ENCODE measurements at regions not wholly inside any gene's neighbourhood (a gene's known extent, or its start where the extent isn't known, plus 50 kb on each side); places are given as distances from the start of the nearest gene placed in this dataset.

DNA sequence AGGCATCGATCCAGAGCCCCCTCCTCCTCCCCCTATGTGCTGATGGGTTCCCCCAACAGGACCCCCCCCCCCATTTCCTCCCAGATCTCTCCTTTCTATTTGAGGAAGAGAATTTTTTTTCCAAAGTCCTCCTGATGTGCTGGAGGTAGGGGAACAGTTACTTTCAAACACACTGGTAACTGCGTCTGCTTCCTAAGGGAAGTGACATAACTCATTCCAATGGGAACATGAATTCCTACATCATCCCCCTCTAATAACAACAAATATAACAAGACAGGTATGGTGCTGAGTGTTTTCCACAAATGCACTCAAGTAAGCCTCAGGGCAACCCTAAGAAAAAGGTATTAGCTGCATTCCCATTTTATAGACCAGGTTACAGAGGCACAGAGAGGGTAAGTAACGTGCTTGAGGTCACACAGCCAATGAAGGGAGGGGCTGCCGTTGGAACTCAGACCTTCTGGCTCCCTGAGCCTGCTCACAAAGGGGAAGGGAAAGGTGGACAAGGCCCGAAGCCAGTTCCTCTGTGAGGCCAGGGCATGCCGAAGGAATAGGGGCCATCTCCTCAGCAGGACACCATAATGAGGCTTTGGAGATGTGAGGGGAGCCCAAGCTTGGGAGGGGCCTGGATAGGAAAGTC, 121.1 kb upstream of the NCOR2 start:
- DNase-seq (no peak), ATAC-seq (ENCODE audit: low FRiP score in 2 of 2) (no peak)
- H3K27me3 ChIP-seq: no peaks in the 10 kb centered on the region
- no peak overlapping the region for H3K4me3 ChIP-seq
- 30 to 54% methylated on average over 6 of the region's 6 CpGs for WGBS, 2 donors
- TF ChIP-seq POLR2AphosphoS5 (IDR thresholded peaks at IDR 0.05): no peak
- no peak for TF ChIP-seq CTCF (IDR thresholded peaks at IDR 0.05)
- no peak for TF ChIP-seq EP300 (IDR thresholded peaks at IDR 0.05)
- no peak for TF ChIP-seq POLR2A (IDR thresholded peaks at IDR 0.05)
- peak overlapping the region; percentile 42 to 81 (median 72) for H3K27ac ChIP-seq
- H3K9me3 ChIP-seq: peaks cover 0 to 7% (median 5%) of the 10 kb centered on the region in 4 donors
- H3K4me1 ChIP-seq: peaks cover 37 to 47% (median 40%) of the 10 kb centered on the region in 4 donors
- no peaks in the 10 kb centered on the region for H3K36me3 ChIP-seq

DNA sequence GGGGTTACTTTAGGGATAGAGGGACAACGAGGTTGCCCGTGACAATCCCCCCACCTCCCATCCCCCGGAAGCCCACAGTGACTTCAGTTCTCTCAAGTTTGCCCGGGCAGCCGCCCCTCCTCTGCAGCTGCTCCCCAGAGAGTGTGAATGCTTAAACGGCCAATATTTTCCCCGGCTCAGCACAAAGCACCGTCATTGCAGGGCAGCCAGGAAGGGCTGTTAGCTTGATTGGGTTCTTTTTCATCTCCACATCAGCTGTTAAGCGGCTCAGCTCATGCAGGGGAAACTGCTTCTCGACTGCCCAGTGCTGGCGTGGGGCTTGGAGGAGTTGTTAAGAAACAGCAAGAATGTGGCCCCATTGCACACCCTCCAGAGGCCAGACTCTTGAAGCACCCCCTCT, 120.5 kb upstream of the NCOR2 start:
- H3K27ac ChIP-seq: peak overlapping the region; percentile 42 to 81 (median 72)
- H3K36me3 ChIP-seq: no peaks in the 10 kb centered on the region
- peaks cover 0 to 7% (median 5%) of the 10 kb centered on the region in 4 donors for H3K9me3 ChIP-seq
- no peak for TF ChIP-seq POLR2AphosphoS5 (IDR thresholded peaks at IDR 0.05)
- TF ChIP-seq POLR2A (IDR thresholded peaks at IDR 0.05): no peak
- TF ChIP-seq CTCF (IDR thresholded peaks at IDR 0.05): no peak
- no peak for TF ChIP-seq EP300 (IDR thresholded peaks at IDR 0.05)
- H3K27me3 ChIP-seq: no peaks in the 10 kb centered on the region
- H3K4me1 ChIP-seq: peaks cover 43 to 52% (median 46%) of the 10 kb centered on the region in 4 donors
- 0 to 7% methylated on average over 7 to 11 of the region's 11 CpGs for WGBS, 2 donors
- H3K4me3 ChIP-seq: no peak overlapping the region
- ATAC-seq (ENCODE audit: low FRiP score in 2 of 2) (peak in 1 of 2 donors; percentile 32), DNase-seq (no peak)

GRCh38 chr12:124687174-124687902, 119.9 kb upstream of the NCOR2 start:
- Histone ChIP-seq H3K4me3 (no peak overlapping the region), H3K36me3 (no peaks in the 10 kb centered on the region), H3K27ac (peak overlapping the region; percentile 42 to 81 (median 72)), H3K4me1 (peaks cover 46 to 55% (median 51%) of the 10 kb centered on the region in 4 donors), H3K9me3 (peaks cover 0 to 4% (median 2%) of the 10 kb centered on the region in 4 donors), H3K27me3 (no peaks in the 10 kb centered on the region)
- no peak for TF ChIP-seq POLR2AphosphoS5 (IDR thresholded peaks at IDR 0.05)
- WGBS, 2 donors: 70 to 71% methylated on average over 9 of the region's 9 CpGs
- no peak for ATAC-seq (ENCODE audit: low FRiP score in 2 of 2)
- no peak for DNase-seq

DNA sequence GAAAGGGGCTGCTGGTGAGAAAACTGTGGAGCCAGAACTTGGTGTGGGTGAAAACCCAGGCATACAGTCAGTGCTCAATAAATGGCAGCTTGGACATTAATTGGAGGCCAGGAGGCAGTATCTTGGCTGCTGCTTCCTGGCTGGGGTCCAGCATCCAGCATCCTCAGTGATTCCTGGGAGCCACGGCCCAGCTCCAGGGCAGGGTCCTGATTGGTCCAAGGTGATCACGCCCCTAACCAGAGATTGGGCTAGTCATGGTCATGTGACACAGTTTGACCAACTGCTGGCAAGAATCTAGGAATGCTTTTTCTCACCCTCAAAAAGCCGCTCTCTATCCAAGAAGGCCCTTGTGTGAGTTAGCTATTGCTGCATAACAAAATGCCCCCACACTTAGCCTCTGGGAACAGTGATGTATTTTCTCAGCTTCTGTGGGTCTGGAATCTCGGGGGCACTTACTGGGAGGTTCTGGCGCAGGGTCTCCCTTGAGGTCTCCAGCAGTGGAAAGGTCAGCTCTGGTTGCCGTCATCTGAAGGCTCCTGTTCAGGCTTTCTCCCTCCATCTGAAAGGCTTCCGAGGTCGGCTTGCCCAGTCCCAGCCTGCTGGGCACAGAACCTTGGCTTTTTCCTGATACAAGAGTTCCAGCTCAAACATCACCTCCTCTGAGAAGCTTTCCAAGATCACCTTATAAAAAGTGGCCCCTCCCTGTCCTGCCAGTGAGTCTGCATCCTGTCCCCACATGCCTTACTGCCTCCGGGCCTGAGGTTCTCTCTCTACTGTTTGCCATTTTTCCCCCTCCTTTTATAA, 119.2 kb upstream of the NCOR2 start:
- TF ChIP-seq POLR2A (IDR thresholded peaks at IDR 0.05): no peak
- DNase-seq: no peak
- peaks cover 53 to 62% (median 59%) of the 10 kb centered on the region in 4 donors for H3K4me1 ChIP-seq
- H3K36me3 ChIP-seq: no peaks in the 10 kb centered on the region
- ATAC-seq (ENCODE audit: low FRiP score in 2 of 2): no peak
- peak overlapping the region in 3 of 4 donors; percentile 51 to 91 (median 76) for H3K27ac ChIP-seq
- WGBS, 2 donors: 80 to 89% methylated on average over 6 to 9 of the region's 9 CpGs
- H3K27me3 ChIP-seq: no peaks in the 10 kb centered on the region
- no peaks in the 10 kb centered on the region for H3K9me3 ChIP-seq
- no peak overlapping the region for H3K4me3 ChIP-seq

DNA sequence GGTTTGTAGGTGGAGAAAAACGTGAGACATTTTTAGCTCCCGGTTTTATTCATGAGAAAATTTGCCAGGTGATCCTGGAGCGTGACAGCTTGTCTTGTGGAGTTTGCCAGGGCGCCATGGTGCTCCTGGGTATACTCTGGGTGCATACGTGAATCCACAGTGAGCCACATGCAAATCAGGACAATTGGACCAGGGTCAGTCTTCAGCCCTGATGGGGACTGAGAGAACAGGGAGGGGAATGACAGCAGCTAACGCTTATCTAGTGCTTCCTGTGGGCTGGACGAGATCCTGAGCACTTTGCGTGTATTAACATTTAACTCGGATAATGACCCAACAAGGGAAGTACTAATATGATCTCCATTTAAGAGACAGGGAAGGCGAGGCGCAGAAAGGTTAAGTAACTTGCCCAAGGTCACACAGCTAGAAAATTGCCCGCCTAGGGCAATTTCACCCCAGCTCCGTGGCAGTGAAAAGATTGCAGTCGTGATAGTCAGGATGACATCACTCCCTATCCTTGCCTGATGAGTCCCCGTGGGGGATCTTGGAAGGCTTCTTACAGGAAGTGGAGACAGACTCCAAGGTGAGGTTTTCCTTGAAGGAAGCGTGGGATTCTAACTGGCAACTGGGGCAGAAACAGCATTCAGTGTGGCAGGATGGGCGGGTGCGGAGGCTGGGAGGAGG, 118.4 kb upstream of the NCOR2 start:
- 62 to 66% methylated on average over 16 to 18 of the region's 18 CpGs for WGBS, 2 donors
- no peaks in the 10 kb centered on the region for H3K36me3 ChIP-seq
- DNase-seq: no peak

More for the DNA sequence above, 118.4 kb upstream of the NCOR2 start:
- Histone ChIP-seq H3K27ac (peak overlapping the region; percentile 51 to 91 (median 74)), H3K27me3 (no peaks in the 10 kb centered on the region), H3K4me3 (no peak overlapping the region), H3K9me3 (no peaks in the 10 kb centered on the region), H3K4me1 (peaks cover 53 to 66% (median 61%) of the 10 kb centered on the region in 4 donors)
- ATAC-seq (ENCODE audit: low FRiP score in 2 of 2): no peak
- no peak for TF ChIP-seq EP300 (IDR thresholded peaks at IDR 0.05)
- no peak for TF ChIP-seq CTCF (IDR thresholded peaks at IDR 0.05)
- TF ChIP-seq POLR2AphosphoS5 (IDR thresholded peaks at IDR 0.05): no peak
- no peak for TF ChIP-seq POLR2A (IDR thresholded peaks at IDR 0.05)

Data from upper lobe of left lung (tissue), 6 donors.